HG02981 (cell line): ENCODE measurements at regions not wholly inside any gene's neighbourhood (a gene's known extent, or its start where the extent isn't known, plus 50 kb on each side); places are given as distances from the start of the nearest gene placed in this dataset.
"Not testable (repeated sequence)": the region's sequence is repeated elsewhere in the genome, so short reads cannot be mapped to it uniquely, and the experiment has no call there.

Source experiments
- ATAC-seq: cut with Tn5 transposase; IDR thresholded peaks from one replicate; pipeline ENCODE4 v1.9.1; 2021; ENCODE audit warnings: mild to moderate bottlenecking, moderate library complexity; ENCODE audit not compliant: unreplicated experiment

- no peak for ATAC-seq
These were observed 325.8 kb upstream of the CCL2 start for GRCh38 chr17:33929181-33929724.

- ATAC-seq: not testable (repeated sequence)
These were observed 323.8 kb upstream of the CCL2 start for GRCh38 chr17:33931148-33931814.

DNA sequence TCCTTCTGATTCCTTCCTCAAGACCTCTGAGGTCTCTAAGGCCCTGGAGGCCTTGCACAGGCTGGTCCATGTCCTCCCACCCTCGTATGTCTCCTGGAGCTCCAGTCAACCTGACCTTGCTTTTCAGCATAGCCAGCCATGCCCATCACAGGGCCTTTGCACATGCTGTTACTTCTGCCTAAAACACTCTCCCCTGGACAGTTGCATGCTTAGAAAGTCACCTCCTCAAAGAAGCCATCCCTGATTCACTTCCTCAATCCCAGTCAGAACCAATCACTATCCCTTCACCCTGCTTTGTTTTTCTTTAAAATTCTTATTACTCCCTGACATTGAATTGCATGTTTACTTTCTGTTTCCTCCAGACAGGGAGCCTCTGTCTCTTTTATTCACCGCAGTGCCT lies 322.1 kb upstream of the CCL2 start:
- no peak for ATAC-seq

GRCh38 chr17:33933576-33933975 lies 321.5 kb upstream of the CCL2 start:
- ATAC-seq: no peak

- ATAC-seq: no peak
These were observed 320.4 kb upstream of the CCL2 start for GRCh38 chr17:33934696-33935095.

GRCh38 chr17:33935822-33936221 lies 319.3 kb upstream of the CCL2 start:
- no peak for ATAC-seq

GRCh38 chr17:33936764-33937163 lies 318.3 kb upstream of the CCL2 start:
- no peak for ATAC-seq

GRCh38 chr17:33939959-33940358 lies 315.1 kb upstream of the CCL2 start:
- no peak for ATAC-seq

- ATAC-seq: no peak
These were observed 314.2 kb upstream of the CCL2 start for GRCh38 chr17:33940769-33941370.

- no peak for ATAC-seq
These were observed 313.3 kb upstream of the CCL2 start for GRCh38 chr17:33941744-33942143.

- no peak for ATAC-seq
These were observed 312.7 kb upstream of the CCL2 start for GRCh38 chr17:33942414-33942813.

DNA sequence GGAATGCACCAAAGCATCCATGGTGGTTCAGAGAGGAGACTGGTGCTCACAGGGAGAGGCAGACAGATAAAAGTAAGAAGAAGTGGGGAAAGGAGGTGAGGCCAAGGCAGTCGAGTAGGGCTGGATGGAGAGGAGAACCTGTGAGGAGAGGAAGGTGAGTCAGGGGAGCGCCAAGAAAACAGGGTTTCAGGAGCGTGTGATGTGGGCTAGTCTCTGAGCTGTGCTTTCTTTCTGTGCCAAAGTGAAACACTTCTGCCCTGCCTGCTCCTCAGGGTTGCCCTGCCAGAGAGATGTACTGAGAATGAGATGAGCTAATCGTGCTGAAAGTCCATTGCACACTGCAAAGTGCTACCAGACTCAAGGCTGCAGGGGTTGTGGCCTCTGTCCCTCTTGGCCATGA lies 310.7 kb upstream of the CCL2 start:
- ATAC-seq: no peak

DNA sequence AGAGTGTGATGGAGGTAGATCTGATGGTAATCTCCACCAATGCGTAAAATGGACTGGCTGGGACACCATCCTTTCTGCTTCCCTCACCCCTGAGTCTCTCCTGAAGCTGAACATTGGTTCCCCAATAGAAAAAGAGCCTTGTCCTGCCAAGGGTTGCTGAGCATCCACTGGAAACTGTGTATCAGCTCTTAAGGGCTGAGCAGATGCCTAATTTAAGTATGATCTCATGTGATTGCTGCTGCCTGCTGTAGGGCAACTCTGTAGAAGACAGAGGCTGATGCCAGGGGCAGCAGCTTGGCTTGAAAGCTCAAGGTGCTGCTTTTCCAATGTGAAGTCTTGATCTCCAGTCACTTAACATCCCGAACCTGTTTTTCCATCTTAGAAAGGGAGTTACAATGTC lies 310.3 kb upstream of the CCL2 start:
- ATAC-seq: no peak

GRCh38 chr17:33945646-33946546 lies 309.2 kb upstream of the CCL2 start:
- ATAC-seq: no peak

GRCh38 chr17:33947762-33948161 lies 307.3 kb upstream of the CCL2 start:
- no peak for ATAC-seq

GRCh38 chr17:33948309-33948708 lies 306.8 kb upstream of the CCL2 start:
- ATAC-seq: no peak

DNA sequence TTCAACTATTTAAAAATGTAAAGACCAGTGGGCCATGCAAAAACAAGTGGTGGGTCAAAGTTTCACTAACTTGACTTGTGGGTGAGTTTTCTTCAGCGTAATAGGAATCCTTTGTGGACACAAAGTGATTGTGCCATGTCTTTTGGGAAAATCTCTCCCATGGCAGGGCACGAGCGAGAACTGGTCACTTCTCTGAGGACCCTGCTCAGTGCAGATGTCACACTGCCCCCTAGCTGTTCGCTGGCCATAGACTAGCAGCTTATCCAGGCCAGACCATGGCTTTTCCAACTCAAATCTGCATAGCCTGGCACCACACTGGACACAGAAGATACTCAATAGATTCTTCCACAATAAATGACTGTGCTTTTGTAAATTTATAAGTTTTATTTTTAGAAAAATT lies 306.0 kb upstream of the CCL2 start:
- ATAC-seq: no peak

DNA sequence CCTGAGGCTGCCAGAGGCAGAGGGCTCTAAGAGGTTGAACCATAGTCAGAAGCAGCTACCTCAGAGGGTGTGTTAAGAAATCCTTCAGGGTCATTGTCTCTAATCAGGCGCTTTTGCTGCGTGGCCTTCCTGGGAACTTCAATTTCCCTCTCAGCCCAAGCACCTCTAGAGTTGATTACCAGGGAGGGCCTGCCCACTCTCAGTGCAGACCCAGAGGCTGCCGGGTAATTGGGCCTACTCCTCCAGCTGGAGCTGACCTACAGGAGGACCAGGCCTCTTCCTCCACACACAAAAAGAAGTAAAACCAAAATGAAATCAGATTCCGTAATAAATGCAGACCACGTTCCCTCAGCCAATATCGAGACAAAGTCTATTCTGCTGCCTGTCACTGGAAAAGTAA lies 305.0 kb upstream of the CCL2 start:
- no peak for ATAC-seq

DNA sequence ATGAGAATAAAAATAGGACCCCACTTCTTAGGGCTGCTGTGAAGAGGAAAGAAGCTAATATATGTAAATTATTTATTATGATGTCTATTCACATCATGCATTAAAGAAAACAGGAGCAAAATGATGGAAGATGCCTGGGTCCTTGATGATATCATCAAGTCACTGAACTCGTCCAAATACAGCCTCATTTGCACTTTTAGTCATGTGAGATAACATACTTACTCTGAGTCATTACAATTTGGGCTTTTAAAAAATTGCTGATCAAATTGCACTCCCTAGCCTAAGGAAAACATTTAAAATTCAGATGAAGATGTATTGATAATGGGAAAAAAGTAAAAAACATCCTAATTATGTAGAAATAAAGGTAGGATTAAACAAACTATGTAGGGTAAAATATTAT lies 302.7 kb upstream of the CCL2 start:
- no peak for ATAC-seq

- ATAC-seq: no peak
These were observed 300.5 kb upstream of the CCL2 start for GRCh38 chr17:33954597-33954996.

DNA sequence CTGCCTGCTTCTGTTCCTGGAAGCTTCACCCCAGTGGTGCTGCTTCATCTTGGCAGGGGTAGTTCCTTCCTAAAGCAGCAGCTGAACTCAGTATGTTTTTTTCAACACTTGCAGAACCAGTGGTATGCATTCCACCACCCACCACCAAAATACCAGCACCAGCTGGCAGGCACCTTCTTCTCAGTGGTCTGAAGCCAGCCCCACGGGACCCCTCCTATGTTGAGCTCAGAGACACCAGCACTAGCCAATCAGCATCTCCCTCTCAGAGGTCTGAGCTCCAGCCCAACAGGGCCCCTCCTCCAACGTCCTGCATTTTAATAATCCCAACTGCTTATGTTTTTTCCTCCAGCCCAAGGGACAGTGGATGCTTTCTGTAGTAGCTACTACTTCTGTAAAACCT lies 299.6 kb upstream of the CCL2 start:
- ATAC-seq: no peak

DNA sequence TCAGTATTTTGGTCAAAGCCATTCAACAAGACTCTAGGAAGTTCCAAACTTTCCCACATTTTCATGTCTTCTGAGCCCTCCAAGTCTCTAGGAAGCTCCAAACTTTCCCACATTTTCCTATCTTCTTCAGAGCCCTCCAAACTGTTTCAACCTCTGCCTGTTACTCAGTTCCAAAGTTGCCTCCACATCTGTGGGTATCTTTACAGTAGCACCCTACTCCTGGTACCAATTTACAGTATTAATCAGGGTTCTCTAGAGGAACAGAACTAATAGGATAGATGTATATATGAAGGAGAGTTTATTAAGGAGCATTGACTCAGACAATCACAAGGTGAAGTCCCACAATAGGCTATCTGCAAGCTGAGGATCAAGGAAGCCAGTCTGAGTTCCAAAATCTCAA lies 296.0 kb upstream of the CCL2 start:
- not testable (repeated sequence) for ATAC-seq
